ENCODE measurements at regions not wholly inside any gene's neighbourhood (a gene's known extent, or its start where the extent isn't known, plus 50 kb on each side); places are given as distances from the start of the nearest gene placed in this dataset.

DNA sequence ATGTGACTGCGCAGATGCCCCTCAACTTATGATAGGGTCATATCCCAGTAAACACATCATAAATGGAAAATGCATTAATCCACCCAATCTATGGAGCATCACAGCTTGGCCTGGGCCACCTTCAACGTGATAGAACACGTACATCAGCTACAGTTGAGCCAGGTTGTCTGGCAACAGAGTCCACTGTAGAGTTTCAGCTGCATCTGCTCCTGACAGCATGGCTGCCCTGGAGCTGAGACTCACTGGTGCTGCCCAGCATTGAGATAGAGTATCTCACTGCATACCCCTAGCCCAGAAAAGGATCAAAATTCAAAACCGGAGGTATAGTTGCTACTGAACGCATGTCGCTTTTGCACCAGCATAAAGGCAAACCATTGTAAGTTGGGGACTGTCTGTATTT is 437.7 kb upstream of the MKI67 start:
- no peak overlapping the region for H3K27ac ChIP-seq
- H3K36me3 ChIP-seq, result no peaks in the 10 kb centered on the region
- no peaks in the 10 kb centered on the region for H3K4me1 ChIP-seq
- TF ChIP-seq CTCF (IDR thresholded peaks at IDR 0.05), result no peak
- DNase-seq (no peak), ATAC-seq (no peak)
- H3K4me3 ChIP-seq, result no peak overlapping the region
- H3K27me3 ChIP-seq, result no peaks in the 10 kb centered on the region
- no peaks in the 10 kb centered on the region for H3K9me3 ChIP-seq
- intact Hi-C loops (cut with DNase I), result no loop called here

DNA sequence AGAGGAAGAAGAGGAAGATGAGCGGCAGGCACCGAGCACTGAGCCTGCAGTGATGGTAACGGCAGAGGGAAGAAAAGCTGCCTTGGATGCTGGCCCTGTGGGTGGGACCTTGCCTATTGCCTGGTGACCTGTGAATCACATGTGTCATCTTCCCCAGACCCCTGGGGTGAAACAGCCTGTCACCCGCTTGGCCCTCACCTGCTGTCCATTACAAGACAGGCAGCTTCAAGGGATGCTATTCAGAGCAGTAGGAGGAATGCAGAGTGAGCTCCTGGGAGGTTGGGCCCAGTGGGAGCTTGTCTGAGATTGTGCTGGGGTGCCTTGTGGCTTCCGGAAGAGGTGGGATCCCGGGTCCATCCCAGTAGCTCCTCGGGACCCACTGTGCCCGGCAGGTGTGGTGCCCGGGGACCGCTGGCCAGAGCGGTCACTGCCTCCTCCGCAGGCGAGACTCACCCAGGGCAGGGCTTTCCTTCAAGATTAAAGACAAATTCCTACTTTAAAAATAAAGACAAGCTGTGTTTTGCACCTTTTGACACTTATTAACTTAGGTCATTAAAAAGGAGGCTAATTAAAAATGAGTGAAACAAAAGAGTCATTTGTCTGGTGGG is 440.2 kb upstream of the MKI67 start:
- Histone ChIP-seq H3K4me1 (no peaks in the 10 kb centered on the region), H3K4me3 (no peak overlapping the region), H3K36me3 (no peaks in the 10 kb centered on the region), H3K27me3 (no peaks in the 10 kb centered on the region), H3K27ac (no peak overlapping the region), H3K9me3 (no peaks in the 10 kb centered on the region)
- TF ChIP-seq CTCF (IDR thresholded peaks at IDR 0.05), result no peak
- DNase-seq, result no peak
- ATAC-seq, result no peak
- intact Hi-C loops (cut with DNase I), result no loop called here

GRCh38 chr10:128567551-128567950 is 441.3 kb upstream of the MKI67 start:
- DNase-seq (no peak), ATAC-seq (no peak)
- H3K27ac ChIP-seq, result no peak overlapping the region
- intact Hi-C loops (cut with DNase I), result no loop called here
- TF ChIP-seq CTCF (IDR thresholded peaks at IDR 0.05), result no peak
- no peaks in the 10 kb centered on the region for H3K36me3 ChIP-seq
- no peaks in the 10 kb centered on the region for H3K9me3 ChIP-seq
- H3K4me3 ChIP-seq, result no peak overlapping the region
- no peaks in the 10 kb centered on the region for H3K4me1 ChIP-seq
- no peaks in the 10 kb centered on the region for H3K27me3 ChIP-seq

GRCh38 chr10:128568041-128568440 is 441.8 kb upstream of the MKI67 start:
- Histone ChIP-seq H3K27ac (no peak overlapping the region), H3K4me1 (no peaks in the 10 kb centered on the region), H3K9me3 (no peaks in the 10 kb centered on the region), H3K36me3 (no peaks in the 10 kb centered on the region), H3K4me3 (no peak overlapping the region), H3K27me3 (no peaks in the 10 kb centered on the region)
- no peak for ATAC-seq
- no peak for DNase-seq
- intact Hi-C loops (cut with DNase I), result no loop called here
- TF ChIP-seq CTCF (IDR thresholded peaks at IDR 0.05), result no peak

- Histone ChIP-seq H3K27ac (no peak overlapping the region), H3K9me3 (no peaks in the 10 kb centered on the region), H3K4me1 (no peaks in the 10 kb centered on the region), H3K27me3 (no peaks in the 10 kb centered on the region), H3K4me3 (no peak overlapping the region), H3K36me3 (no peaks in the 10 kb centered on the region)
- TF ChIP-seq CTCF (IDR thresholded peaks at IDR 0.05), result no peak
- ATAC-seq (no peak), DNase-seq (no peak)
- intact Hi-C loops (cut with DNase I), result no loop called here
Observed at GRCh38 chr10:128568491-128568890, 442.3 kb upstream of the MKI67 start.
